ENCODE measurements at regions not wholly inside any gene's neighbourhood (a gene's known extent, or its start where the extent isn't known, plus 50 kb on each side); places are given as distances from the start of the nearest gene placed in this dataset.

- no peaks in the 10 kb centered on the region for H3K27me3 ChIP-seq
- H3K4me1 ChIP-seq: no peaks in the 10 kb centered on the region
- H3K4me3 ChIP-seq: no peak overlapping the region
- H3K36me3 ChIP-seq: no peaks in the 10 kb centered on the region
- no peak overlapping the region for H3K27ac ChIP-seq
- TF ChIP-seq CTCF (IDR thresholded peaks at IDR 0.05): no peak
- DNase-seq (ENCODE audit: low spot score): no peak
- no peaks in the 10 kb centered on the region for H3K9me3 ChIP-seq
Measured at GRCh38 chr5:104370523-104370922, 807.9 kb upstream of the NUDT12 start.

GRCh38 chr5:104367978-104368377 lies 805.4 kb upstream of the NUDT12 start:
- Histone ChIP-seq H3K36me3 (no peaks in the 10 kb centered on the region), H3K4me1 (no peaks in the 10 kb centered on the region), H3K27me3 (no peaks in the 10 kb centered on the region), H3K9me3 (no peaks in the 10 kb centered on the region), H3K4me3 (no peak overlapping the region), H3K27ac (no peak overlapping the region)
- no peak for TF ChIP-seq CTCF (IDR thresholded peaks at IDR 0.05)
- no peak for DNase-seq (ENCODE audit: low spot score)

DNA sequence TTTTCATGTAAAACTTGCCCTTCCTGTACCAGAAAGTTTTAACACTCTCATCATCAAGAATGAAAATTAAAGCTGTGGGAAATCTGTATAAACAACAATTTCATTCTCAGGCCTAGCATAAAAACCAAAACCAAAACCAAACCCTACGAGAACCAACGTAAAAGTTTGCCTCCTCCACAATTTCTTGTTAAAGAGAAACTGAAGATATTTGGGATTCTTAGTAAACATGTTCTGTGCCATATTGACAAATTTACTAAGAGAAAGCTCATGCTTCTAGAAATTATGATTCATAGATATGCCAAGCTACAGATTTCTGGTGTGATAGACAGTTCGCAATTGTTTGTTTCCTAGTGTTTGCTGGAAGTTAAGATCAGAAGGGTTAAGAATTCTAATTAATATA lies 801.0 kb upstream of the NUDT12 start:
- no peak for DNase-seq (ENCODE audit: low spot score)
- H3K36me3 ChIP-seq: no peaks in the 10 kb centered on the region
- no peaks in the 10 kb centered on the region for H3K9me3 ChIP-seq
- no peak overlapping the region for H3K27ac ChIP-seq
- no peaks in the 10 kb centered on the region for H3K4me1 ChIP-seq
- no peaks in the 10 kb centered on the region for H3K27me3 ChIP-seq
- no peak for TF ChIP-seq CTCF (IDR thresholded peaks at IDR 0.05)
- H3K4me3 ChIP-seq: no peak overlapping the region

DNA sequence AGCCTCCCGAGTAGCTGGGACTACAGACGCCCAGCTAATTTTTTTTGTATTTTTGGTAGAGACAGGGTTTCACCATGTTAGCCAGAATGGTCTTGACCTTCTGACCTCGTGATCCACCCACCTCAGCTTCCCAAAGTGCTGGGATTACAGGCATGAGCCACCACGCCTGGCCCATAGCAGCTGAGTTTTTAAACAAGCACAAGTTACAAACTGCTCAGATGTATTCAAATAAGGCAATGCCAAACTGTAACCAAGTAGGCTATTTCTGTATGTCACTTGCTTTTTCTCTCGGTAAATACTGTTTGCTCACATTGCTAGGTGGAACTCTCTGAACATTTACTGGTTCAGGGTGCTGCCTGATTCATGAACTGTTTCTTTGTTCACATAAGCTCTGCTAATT lies 799.3 kb upstream of the NUDT12 start:
- no peak for TF ChIP-seq CTCF (IDR thresholded peaks at IDR 0.05)
- no peaks in the 10 kb centered on the region for H3K27me3 ChIP-seq
- H3K27ac ChIP-seq: no peak overlapping the region
- H3K4me1 ChIP-seq: no peaks in the 10 kb centered on the region
- no peaks in the 10 kb centered on the region for H3K36me3 ChIP-seq
- no peaks in the 10 kb centered on the region for H3K9me3 ChIP-seq
- H3K4me3 ChIP-seq: no peak overlapping the region
- no peak for DNase-seq (ENCODE audit: low spot score)

DNA sequence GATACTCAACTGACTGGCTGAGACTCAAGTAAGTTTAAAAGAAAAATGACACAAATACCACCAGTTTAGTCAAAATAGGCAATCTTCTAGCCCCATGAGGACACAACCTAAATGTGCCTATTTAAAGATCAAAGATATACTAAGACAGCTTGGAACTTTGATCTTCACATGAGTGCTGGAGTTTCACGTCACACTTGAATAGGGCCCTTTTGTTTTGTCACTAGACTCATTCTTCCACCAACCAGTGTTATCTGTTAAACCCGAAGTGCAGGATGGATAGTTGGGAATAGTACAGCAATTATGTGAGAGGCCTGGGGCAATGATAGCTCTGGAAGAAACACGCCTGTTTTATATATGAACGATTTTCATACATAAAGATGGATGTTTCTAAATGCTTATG lies 792.8 kb upstream of the NUDT12 start:
- no peak for TF ChIP-seq CTCF (IDR thresholded peaks at IDR 0.05)
- Histone ChIP-seq H3K27me3 (no peaks in the 10 kb centered on the region), H3K27ac (no peak overlapping the region)

GRCh38 chr5:104353371-104353770 lies 790.8 kb upstream of the NUDT12 start:
- Histone ChIP-seq H3K36me3 (no peaks in the 10 kb centered on the region), H3K9me3 (no peaks in the 10 kb centered on the region), H3K27ac (no peak overlapping the region), H3K4me1 (no peaks in the 10 kb centered on the region), H3K4me3 (no peak overlapping the region), H3K27me3 (no peaks in the 10 kb centered on the region)
- TF ChIP-seq CTCF (IDR thresholded peaks at IDR 0.05): no peak
- DNase-seq (ENCODE audit: low spot score): no peak

More for the DNA sequence above, 792.8 kb upstream of the NUDT12 start:
- no peak for DNase-seq (ENCODE audit: low spot score)
- no peaks in the 10 kb centered on the region for H3K9me3 ChIP-seq
- no peaks in the 10 kb centered on the region for H3K36me3 ChIP-seq
- H3K4me3 ChIP-seq: no peak overlapping the region
- H3K4me1 ChIP-seq: no peaks in the 10 kb centered on the region
